HG03469 (cell line): ENCODE measurements at regions not wholly inside any gene's neighbourhood (a gene's known extent, or its start where the extent isn't known, plus 50 kb on each side); places are given as distances from the start of the nearest gene placed in this dataset.

ENCODE experiments used
- ATAC-seq: cut with Tn5 transposase; IDR thresholded peaks from one replicate; pipeline ENCODE4 v1.9.1; 2021; ENCODE audit warnings: mild to moderate bottlenecking, moderate library complexity, moderate number of reproducible peaks; ENCODE audit not compliant: unreplicated experiment

DNA sequence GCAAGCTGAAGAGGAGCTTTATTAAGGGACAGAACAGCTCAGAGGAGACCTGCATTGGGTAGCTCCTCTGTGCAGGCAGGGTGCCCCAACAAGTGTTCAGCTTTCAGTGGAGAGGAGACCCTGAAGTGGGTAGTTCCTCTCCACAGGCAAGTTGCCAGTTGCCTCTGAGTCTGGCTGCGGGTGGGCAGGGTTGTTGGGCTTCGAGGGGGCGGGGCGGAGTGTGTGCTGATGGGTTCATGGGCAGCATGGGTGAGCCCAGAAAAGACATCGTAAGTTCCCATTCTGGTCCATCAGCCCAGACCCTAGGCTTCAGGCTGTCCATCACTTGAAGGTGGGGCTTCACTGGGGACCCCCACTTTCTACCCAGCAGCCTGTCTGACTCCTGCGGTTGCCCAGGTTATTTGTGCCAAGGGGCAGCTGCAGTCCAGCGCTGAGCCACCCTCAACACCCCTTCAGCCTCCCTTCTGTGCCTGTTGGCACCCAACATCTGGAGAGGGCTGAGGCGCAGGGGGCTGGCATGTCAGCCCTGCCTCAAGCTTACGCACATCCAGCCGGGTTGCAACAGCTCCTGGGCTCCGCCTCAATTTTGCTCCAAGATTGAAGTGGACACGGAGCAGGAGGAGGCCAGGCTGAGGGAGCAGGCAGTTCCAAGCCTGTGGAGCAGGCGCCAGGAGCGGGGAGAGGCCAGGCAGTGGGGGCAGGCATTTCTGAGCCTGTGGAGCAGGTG, 350.5 kb upstream of the PCDH20 start:
- ATAC-seq = no peak

DNA sequence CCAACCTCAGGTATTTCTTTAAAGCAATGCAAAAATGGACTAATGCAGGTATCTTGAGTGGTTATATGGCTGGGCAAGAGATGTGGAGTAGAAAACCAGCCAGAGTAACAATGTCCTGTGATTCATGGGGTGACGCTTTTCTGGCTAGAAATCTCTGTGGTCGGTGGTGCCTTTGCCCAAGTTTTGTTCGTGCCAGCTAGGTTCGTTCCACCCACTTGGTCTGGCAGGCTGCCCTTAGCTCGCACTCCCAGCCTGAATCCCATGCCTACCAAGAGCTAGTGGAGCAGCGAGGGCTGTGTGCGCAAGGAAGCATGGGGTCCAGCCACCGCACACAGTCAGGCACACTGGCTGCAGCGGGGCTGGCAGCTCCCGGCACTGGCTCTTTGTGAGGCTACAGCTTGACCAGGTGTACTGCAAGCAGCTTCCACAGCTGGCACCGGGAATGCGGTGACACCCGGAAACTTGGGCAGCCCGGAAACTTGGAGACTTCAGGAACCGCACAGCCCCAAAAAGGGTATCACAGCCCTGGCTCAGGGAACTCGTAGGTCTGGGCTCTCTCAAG, 349.6 kb upstream of the PCDH20 start:
- ATAC-seq = no peak

DNA sequence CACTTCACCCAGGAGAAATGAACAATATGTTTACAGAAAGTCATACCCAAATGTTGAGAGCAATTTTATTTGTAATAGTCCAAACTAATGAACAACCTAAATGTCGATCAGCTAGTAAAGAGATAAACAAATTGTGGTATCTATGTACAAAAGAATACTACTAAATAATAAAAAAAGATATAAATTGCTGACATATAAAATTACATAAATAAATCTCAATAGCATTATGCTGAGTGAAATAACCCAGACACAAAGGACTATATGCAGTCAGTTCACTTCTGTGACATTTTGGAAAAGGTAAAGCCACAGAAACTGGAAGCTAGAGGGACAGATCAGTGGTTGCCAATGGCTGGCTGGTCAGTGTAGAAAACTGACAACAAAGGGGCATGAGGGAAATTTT, 346.0 kb upstream of the PCDH20 start:
- no peak for ATAC-seq

DNA sequence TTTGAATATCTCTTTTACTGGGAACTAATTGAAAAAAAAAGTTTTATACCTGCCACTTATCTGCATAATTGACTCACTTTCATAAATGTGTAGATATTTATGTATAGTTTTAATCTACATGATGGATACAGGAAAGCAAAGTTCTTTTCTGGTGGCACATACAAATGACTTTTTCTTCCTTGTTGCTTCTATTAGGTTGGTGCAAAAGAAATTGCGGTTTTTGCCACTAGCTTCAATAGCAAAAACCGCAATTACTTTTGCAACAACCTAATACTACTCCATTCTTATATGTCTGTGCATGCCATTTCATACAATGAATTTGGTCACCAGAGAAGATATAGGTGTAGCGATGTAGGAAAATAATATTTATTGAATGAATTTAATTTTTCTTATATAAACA, 344.5 kb upstream of the PCDH20 start:
- no peak for ATAC-seq

DNA sequence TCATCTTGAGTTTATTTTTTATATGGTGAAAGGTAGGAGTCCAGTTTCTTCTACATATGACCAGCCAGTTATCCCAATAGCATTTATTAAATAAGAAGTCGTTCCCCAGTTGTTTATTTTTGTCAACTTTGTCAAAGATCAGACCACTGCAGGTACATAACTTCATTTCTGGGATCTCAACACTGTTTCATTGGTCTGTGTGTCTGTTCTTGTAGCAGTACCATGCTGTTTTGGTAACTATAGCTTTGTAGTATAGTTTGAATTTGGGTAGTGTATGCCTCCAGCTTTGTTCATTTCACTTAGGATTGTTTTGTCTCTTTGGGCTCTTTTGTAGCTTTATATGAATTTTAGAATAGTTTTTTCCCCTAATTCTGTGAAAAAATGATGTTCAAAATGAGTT, 340.4 kb upstream of the PCDH20 start:
- ATAC-seq = no peak

DNA sequence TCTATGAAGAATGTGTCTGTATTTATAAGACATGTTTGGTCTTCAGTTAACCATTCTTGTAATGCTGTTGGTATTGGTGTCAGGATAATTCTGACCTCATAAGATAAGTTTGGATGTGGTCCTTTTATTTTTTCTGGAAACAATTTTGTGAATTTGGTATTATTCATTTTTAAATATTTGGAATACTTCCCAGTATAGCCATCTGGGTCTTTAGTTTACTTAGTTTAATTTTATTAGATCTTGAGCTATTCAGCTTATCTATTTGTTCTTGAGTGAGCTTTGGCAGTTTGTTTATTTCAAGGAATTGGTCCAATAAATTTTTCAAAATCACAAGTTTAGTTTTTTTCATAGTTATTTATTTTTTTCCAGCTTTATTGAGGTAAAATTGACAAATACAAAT, 335.4 kb upstream of the PCDH20 start:
- ATAC-seq = no peak

DNA sequence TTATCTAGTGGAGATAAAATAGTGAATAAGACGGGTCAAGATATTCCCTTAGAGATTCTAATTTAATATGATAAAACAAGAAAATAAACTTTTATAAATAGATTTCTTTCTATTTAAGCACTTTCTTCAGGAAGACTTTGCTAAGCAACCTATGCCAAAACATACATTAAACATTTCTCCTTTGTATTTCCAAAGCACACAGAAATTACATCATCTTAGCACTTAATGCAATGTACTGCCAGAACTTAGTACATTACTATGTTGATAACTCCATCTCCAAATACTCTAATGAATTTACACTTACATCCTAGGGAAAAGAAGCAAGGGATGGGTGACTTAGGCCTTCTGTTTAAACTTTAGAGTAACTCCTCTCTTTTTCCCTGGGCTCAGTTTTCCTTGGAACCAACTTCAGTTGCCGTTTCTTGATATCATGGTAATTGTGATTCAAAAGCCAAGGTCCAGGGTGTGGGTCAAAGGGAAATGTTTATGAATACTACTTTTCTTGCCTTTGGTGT, 322.6 kb upstream of the PCDH20 start:
- ATAC-seq = no peak

DNA sequence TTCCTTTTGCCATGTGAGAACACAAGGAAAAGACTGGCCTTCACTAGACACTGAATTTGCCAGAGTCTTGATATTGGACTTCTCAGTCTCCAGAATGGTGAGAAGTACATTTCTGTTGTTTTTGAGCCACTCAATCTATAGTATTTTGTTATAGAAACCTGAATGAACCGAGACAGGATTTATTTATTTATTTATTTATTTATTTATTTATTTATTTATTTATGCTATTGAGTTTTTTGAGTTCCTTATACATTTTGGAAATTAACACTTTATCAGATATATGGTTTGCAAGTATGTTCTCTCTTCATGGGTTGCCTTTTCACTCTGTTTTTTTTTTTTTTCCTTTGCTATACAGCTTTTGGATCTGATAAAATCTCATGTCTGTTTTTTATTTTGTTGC, 319.0 kb upstream of the PCDH20 start:
- no peak for ATAC-seq

DNA sequence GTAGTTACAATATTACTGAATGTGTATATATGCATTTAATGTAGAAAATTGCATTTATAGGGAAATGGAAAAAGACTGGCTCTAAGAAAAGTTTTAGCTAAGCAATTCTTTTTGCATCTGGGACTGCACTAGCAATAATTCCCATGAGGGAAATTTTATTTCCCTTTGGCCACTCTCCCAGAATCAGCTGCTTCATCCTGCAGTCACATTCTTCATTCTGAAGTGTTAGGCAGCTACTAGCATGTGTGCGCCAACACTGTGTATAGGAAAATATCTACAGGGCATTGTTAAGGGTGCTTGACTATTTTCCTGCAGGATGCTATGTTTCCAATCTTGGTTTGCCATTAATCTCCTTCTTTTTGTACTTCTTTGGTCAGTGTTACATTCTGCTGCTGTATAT, 312.8 kb upstream of the PCDH20 start:
- ATAC-seq = no peak

DNA sequence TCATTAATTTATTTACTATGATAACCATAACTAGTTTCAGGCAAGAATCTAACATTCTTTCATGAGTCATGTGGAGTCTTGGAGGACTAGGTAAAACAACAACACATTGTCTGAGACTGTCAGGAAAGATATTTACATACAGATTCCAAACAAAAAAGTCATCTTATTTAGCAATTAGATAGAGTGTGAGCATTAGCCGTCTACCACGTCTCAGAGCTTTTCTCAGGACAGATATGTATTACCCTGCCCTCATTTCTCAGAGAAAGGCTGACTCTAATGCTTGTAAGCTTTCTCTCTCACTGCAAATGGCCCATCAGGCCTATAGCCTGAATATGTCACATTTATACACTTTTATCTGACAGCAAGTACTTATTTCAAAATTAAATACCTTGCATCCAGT, 312.1 kb upstream of the PCDH20 start:
- ATAC-seq = no peak

DNA sequence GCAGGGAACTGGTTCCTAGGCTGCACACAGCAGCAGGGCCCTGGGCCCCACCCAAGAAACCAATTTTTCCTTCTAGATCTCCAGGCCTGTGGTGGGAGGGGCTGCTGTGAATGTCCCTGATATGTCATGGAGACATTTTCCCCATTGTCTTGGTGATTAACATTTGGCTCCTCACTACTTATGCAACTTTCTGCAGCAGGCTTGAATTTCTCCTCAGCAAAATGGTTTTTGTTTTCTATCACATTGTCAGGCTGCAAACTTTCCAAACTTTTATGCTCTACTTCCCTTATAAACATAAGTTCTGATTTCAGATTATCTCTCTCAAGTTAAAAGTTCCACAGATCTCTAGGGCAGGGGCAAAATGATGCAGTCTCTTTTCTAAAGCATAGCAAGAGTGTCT, 310.2 kb upstream of the PCDH20 start:
- no peak for ATAC-seq

DNA sequence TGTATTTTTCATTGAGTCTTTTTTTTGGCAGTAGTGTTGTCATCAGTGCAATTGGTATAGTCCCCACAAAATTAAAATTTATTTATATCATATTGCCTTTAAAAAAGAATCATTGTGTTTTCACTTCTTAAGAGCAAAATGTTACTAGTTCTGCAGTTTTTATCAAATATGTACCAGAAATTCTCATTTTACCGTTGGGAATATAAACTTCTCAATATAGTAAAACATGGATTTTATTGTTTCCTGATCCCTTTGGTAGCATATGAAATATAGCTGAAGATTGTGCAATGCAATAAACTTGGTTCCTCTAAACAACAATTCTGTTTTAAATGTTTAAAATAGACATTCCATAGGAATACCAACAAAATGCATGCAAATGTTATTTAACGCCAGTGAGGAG, 306.5 kb upstream of the PCDH20 start:
- ATAC-seq = no peak

DNA sequence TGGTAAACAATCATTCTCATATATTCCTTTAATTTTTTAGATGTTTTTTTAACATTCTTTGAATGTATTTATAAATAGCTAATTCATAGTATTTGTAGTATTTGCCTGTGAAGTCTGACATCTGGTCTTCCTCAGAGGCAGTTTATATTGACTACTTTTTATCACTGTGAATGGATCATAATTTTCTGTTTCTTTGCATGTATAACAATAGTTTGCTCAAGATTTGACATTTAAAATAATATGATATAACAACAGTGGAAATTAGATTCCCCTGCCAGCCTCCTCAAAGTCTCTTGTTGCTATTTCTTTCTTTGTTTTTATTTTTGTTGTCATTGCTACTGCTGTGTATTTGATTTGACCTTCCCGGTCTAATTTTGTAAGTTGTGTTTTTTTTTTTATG, 297.0 kb upstream of the PCDH20 start:
- no peak for ATAC-seq

DNA sequence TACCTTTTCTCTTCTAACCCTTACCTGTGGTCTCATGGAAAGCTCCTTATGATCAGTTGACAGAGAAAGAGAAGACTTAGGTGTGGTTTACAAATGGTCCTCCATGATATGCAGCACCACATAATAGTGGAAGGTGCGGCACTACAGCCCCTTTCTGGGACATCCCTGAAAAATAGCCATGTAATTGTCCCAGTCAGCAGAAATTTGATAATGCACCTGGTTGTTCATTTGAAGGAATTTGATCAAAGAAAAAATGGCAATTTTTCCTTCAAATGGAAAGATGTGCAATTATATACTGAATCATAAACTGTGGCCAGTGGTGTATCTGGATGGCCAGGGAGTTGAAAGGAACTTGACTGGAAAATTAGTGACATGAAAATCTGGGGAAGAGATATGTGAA, 293.6 kb upstream of the PCDH20 start:
- ATAC-seq = no peak

DNA sequence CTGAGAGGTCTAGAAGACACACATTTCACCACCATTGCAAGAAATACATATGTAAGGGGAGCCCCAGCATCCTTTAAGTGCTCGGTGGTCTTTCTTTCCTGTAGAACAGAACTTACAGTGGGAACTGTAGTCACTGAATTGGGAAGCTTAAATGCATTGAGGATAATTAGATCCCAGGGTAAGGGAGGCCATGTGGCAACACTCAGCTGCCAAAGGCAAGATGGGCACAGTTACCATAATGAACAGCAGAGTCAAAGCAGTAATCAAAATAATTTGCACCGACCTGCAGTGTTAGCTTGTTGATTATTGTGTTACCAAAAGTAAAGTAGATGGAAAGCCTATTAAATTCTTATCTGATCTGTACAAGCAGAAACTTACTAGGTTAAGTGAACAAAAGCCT, 291.2 kb upstream of the PCDH20 start:
- ATAC-seq = no peak

DNA sequence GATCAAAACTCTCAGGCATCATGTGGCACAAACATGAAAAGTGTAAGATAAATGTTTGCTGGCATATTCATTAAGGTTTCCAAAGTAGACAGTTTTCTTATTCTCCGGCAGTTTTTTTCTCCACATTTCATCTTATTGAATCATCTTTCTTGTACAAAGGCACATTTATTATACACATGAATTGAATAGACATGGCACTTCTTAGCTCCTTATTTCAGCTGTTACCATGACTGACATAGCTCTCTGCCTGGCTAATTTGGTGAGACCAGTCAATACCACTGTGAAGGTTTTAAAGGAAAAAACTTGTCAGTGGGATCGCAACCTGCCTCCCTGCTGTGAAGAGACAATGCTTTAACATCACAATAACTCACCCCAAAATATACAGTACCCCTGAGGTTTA, 285.0 kb upstream of the PCDH20 start:
- no peak for ATAC-seq

DNA sequence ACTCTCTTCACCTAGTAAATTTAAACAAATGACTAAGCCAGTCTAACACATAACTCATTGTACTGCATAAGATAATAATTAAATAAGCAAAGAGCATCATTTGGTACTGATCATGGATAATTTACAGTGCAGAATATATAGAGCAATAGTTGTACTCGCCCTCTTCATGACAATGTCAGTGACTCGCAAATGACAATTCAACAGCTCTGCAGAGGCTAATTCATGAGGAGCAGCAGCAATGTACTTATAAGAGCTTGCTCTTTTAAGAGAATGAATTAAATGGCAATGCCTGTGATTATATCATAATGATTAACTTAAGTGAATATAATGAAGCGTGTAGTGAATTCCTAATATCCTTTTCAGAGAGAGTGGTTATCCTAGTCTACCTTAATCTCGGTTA, 284.5 kb upstream of the PCDH20 start:
- no peak for ATAC-seq

DNA sequence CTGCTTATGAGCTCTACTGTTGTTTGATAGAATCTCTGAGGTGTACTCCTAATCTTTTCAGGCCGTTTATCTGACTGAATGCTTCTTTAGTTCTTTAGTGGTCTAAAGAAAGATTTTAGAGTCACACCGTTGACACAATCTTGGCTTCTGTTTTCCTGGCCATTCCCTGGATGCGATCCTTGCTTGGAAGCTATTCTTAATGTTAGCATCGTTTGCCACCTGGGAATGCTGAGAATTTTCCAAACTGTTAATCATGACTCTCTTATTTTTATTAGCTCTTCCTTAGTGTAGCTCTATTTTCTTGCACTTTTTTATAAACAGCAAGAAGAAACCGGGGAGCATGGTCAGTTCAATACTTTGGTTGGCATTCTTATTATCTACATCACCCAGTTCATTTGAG, 281.0 kb upstream of the PCDH20 start:
- ATAC-seq = no peak

DNA sequence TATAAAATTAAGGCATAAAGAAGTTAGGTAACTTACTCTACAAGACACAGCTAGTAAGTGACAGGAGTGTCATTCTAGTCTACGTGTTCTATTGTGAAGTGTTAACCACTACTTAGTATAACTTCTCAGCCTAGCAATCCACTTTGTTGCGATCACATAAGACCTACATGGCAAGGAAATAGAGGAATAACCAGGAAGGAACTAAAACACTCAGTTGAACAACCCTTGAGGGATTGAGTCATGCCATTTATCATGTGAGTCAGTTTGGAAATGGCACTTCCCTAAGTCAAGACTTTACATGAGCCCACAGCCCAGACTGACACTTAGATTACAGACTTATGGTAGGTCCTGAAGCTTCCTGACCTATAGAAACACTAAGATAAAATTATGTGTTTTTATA, 279.5 kb upstream of the PCDH20 start:
- no peak for ATAC-seq

DNA sequence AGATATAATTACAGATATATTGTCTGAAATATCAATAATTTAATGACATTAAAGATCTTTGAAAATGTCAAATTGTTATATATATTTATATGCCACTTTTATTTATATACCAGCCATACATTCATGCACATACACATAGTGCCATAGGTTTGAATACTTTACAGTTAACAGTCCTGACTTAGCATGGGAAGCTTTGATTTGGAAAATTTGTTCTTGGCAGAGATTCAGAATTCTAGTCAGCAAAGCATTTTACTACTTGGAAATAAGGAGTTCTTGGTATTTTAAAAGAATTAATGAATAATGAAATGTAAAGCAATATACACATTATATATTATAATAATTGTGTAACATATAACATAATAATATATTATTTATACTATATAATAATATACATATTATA, 277.0 kb upstream of the PCDH20 start:
- no peak for ATAC-seq

DNA sequence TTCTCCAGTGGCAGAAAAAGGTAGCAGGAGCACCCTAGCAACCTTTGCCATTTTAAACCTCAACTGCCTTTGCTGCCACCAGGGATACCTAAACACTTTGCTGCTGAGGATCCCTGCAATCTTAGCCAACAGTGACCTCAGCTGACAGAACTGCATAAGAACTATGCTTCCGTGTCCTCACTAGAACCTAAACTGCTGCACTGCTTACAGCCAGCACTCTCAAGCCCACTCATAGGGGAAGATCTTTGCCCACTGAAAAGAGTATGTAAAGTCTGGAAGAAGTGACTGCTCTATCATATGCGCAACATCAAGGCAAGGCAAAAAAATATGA, 270.0 kb upstream of the PCDH20 start:
- no peak for ATAC-seq

DNA sequence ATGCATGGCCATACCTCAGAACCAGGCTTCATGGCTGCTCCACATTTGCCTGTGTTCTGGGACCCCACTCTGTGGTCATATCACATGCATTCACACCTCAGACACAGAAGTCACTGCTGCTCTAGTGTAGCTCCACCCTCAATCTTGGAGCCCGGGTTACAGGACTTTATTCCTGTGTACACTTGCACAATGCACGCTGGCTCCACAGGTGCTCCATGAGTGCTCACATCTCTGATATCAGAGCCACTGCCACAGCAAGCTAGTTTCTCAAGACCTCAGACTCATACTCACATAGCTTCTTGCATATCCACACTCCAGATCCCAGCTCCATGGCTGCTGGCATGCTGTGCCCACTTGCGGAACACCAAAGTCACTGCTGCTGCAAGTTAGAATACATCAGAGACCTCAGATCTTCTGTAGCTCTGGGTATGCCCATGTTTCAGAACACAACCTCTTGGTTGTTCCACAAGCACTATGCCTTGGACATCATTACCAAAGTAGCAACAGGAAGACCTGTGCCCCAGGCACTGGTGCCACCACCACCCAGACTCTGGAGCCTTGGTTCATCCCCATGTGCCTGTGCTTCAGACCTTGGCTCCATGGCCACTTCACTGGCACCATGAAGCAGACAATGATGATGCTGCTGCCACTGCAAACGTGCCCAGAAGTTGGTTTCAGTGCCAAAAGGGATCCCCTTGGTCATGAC, 269.5 kb upstream of the PCDH20 start:
- no peak for ATAC-seq
